Adrenal gland (tissue), 5 donors: ENCODE measurements at regions not wholly inside any gene's neighbourhood (a gene's known extent, or its start where the extent isn't known, plus 50 kb on each side); places are given as distances from the start of the nearest gene placed in this dataset.

Experiments used
- POLR2A ChIP-seq, 2 donors: fragments of 450-650 bp; IDR thresholded peaks; one replicate each; pipeline ENCODE4 v1.6.1; 2017; ENCODE audit warnings: antibody characterized with exemption in 2 of 2, mild to moderate bottlenecking in 2 of 2, moderate library complexity in 1 of 2
- TF ChIP-seq, protein P1 (sequence below), 6 experiments: fragments of 450-650 bp in 4 of 6; fragments of 200-600 bp in 2 of 6; sonication (generic) in 1 of 6; IDR thresholded peaks; 1 replicate in 5 of 6; 2 replicates in 1 of 6; pipeline versions ENCODE4 v1.5.1 to v1.8.0; 2016 to 2021; ENCODE audit warnings: antibody characterized with exemption in 6 of 6, mild to moderate bottlenecking in 2 of 6, moderate library complexity in 1 of 6
- donor health status: DM: no; HTN: no; CAD: no.

DNA sequence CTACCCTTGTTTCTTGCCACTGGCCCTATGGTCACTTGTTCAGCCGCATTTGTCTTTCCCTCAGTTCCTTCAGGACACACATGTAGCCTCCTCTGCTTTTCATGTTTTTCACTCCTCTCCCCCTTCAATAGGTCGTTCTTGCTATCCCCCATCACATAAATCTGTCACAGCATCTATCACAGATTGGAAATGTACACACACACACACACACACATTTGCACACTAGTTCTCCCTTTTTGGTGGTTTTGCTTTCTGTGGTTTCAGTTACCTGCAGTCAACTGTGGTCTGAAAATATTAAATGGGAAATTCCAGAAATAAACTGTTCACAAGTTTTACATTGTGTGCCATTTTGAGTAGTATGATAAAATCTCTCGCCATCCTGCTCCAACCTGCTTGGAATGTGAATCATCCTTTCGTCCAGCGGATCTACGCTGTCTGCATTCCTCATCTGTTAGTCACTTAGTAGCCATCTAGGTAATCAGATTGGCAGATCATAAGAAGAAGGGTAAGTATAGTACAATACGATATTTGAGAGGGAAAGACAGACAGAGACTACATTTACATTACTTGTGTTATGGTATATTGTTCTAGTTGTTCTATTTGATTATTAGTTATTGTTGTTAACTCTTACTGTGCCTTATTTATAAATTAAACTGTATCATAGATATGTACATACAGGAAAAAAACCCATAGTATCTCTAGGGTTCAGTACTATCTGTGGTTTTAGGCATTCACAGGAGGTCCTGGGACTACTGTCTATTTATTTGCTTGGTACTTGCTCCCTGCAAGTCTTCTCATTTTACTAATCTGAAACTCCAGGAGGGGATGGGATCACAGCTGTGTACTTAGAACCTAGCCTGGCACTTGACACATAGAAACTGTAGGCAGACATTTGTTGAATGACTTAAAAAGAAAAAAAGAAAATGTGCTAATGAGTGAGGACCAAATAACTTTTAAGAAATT, 86.1 kb upstream of the PNPT1 start:
- TF ChIP-seq POLR2A (IDR thresholded peaks at IDR 0.05), result no peak
- TF ChIP-seq, protein P1, sequence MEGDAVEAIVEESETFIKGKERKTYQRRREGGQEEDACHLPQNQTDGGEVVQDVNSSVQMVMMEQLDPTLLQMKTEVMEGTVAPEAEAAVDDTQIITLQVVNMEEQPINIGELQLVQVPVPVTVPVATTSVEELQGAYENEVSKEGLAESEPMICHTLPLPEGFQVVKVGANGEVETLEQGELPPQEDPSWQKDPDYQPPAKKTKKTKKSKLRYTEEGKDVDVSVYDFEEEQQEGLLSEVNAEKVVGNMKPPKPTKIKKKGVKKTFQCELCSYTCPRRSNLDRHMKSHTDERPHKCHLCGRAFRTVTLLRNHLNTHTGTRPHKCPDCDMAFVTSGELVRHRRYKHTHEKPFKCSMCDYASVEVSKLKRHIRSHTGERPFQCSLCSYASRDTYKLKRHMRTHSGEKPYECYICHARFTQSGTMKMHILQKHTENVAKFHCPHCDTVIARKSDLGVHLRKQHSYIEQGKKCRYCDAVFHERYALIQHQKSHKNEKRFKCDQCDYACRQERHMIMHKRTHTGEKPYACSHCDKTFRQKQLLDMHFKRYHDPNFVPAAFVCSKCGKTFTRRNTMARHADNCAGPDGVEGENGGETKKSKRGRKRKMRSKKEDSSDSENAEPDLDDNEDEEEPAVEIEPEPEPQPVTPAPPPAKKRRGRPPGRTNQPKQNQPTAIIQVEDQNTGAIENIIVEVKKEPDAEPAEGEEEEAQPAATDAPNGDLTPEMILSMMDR (IDR thresholded peaks at IDR 0.05), result no peak
